HUES48 (cell line): ENCODE measurements at regions not wholly inside any gene's neighbourhood (a gene's known extent, or its start where the extent isn't known, plus 50 kb on each side); places are given as distances from the start of the nearest gene placed in this dataset.

Experiments used
- H3K27ac ChIP-seq: one replicate; pipeline ENCODE4 v1.7.0; 2013; ENCODE audit warnings: low read depth, low read length, inconsistent platforms
- H3K27me3 ChIP-seq: 2 replicates; pipeline ENCODE4 v1.6.1; 2013; ENCODE audit warnings: mild to moderate bottlenecking, low read length; ENCODE audit not compliant: control insufficient read depth, insufficient read depth
- H3K36me3 ChIP-seq: 2 replicates; pipeline ENCODE4 v1.6.1; 2013; ENCODE audit warnings: low read length; ENCODE audit not compliant: control insufficient read depth, insufficient read depth
- H3K4me1 ChIP-seq: 2 replicates; pipeline ENCODE4 v1.6.1; 2013; ENCODE audit warnings: mild to moderate bottlenecking, low read length; ENCODE audit not compliant: control insufficient read depth, insufficient read depth
- H3K4me3 ChIP-seq: 2 replicates; pipeline ENCODE4 v1.5.1; 2013; ENCODE audit warnings: mild to moderate bottlenecking, low read depth, low read length
- H3K9ac ChIP-seq: 2 replicates; pipeline ENCODE4 v1.6.1; 2013; ENCODE audit warnings: mild to moderate bottlenecking, low read depth, low read length, moderate library complexity
- H3K9me3 ChIP-seq: 2 replicates; pipeline ENCODE4 v1.6.1; 2013; ENCODE audit warnings: low read length; ENCODE audit not compliant: control insufficient read depth, insufficient read depth

- Histone ChIP-seq H3K27me3 (no peaks in the 10 kb centered on the region), H3K4me3 (no peak overlapping the region), H3K27ac (no peak overlapping the region), H3K4me1 (no peaks in the 10 kb centered on the region), H3K9me3 (peaks cover 8% of the 10 kb centered on the region; the same call in 1 of the 2 replicates), H3K36me3 (no peaks in the 10 kb centered on the region), H3K9ac (no peak overlapping the region)
Observed at GRCh38 chr3:64930891-64931290, 243.1 kb upstream of the ADAMTS9 start.

GRCh38 chr3:64928683-64929082, 240.9 kb upstream of the ADAMTS9 start:
- no peak overlapping the region for H3K27ac ChIP-seq
- no peak overlapping the region for H3K9ac ChIP-seq
- peaks cover 6% of the 10 kb centered on the region; the same call in 1 of the 2 replicates for H3K9me3 ChIP-seq
- H3K27me3 ChIP-seq, result no peaks in the 10 kb centered on the region
- H3K36me3 ChIP-seq, result no peaks in the 10 kb centered on the region
- H3K4me3 ChIP-seq, result no peak overlapping the region
- H3K4me1 ChIP-seq, result no peaks in the 10 kb centered on the region

GRCh38 chr3:64927689-64928088, 239.9 kb upstream of the ADAMTS9 start:
- Histone ChIP-seq H3K27ac (no peak overlapping the region), H3K9ac (no peak overlapping the region), H3K4me1 (no peaks in the 10 kb centered on the region), H3K9me3 (peaks cover 2% of the 10 kb centered on the region; the same call in 1 of the 2 replicates), H3K4me3 (no peak overlapping the region), H3K36me3 (no peaks in the 10 kb centered on the region), H3K27me3 (no peaks in the 10 kb centered on the region)

- H3K9ac ChIP-seq, result no peak overlapping the region
- H3K4me1 ChIP-seq, result peaks cover 9% of the 10 kb centered on the region; the same call in 1 of the 2 replicates
- no peaks in the 10 kb centered on the region for H3K9me3 ChIP-seq
- H3K27me3 ChIP-seq, result no peaks in the 10 kb centered on the region
- H3K27ac ChIP-seq, result no peak overlapping the region
- no peak overlapping the region for H3K4me3 ChIP-seq
- no peaks in the 10 kb centered on the region for H3K36me3 ChIP-seq
Observed at GRCh38 chr3:64925575-64925974, 237.8 kb upstream of the ADAMTS9 start.

- no peak overlapping the region for H3K4me3 ChIP-seq
- no peaks in the 10 kb centered on the region for H3K36me3 ChIP-seq
- no peaks in the 10 kb centered on the region for H3K27me3 ChIP-seq
- H3K9ac ChIP-seq, result no peak overlapping the region
- peaks cover 9% of the 10 kb centered on the region; the same call in 1 of the 2 replicates for H3K4me1 ChIP-seq
- no peaks in the 10 kb centered on the region for H3K9me3 ChIP-seq
- H3K27ac ChIP-seq, result no peak overlapping the region
Observed at GRCh38 chr3:64924961-64925360, 237.2 kb upstream of the ADAMTS9 start.

GRCh38 chr3:64922213-64922612, 234.4 kb upstream of the ADAMTS9 start:
- Histone ChIP-seq H3K27ac (no peak overlapping the region), H3K9me3 (no peaks in the 10 kb centered on the region), H3K36me3 (no peaks in the 10 kb centered on the region), H3K27me3 (no peaks in the 10 kb centered on the region), H3K9ac (no peak overlapping the region), H3K4me1 (peaks cover 29% of the 10 kb centered on the region), H3K4me3 (no peak overlapping the region)

GRCh38 chr3:64921281-64922065, 233.7 kb upstream of the ADAMTS9 start:
- H3K27ac ChIP-seq, result no peak overlapping the region
- H3K4me1 ChIP-seq, result peaks cover 37% of the 10 kb centered on the region
- no peaks in the 10 kb centered on the region for H3K36me3 ChIP-seq
- H3K27me3 ChIP-seq, result no peaks in the 10 kb centered on the region
- H3K9me3 ChIP-seq, result no peaks in the 10 kb centered on the region
- H3K4me3 ChIP-seq, result no peak overlapping the region
- no peak overlapping the region for H3K9ac ChIP-seq

- H3K9me3 ChIP-seq, result no peaks in the 10 kb centered on the region
- peaks cover 7% of the 10 kb centered on the region for H3K27me3 ChIP-seq
- peaks cover 44% of the 10 kb centered on the region for H3K4me1 ChIP-seq
- no peak overlapping the region for H3K4me3 ChIP-seq
- H3K36me3 ChIP-seq, result no peaks in the 10 kb centered on the region
- H3K27ac ChIP-seq, result no peak overlapping the region
- no peak overlapping the region for H3K9ac ChIP-seq
Observed at GRCh38 chr3:64919934-64920333, 232.1 kb upstream of the ADAMTS9 start.

GRCh38 chr3:64918989-64919388, 231.2 kb upstream of the ADAMTS9 start:
- H3K9me3 ChIP-seq, result no peaks in the 10 kb centered on the region
- no peak overlapping the region for H3K4me3 ChIP-seq
- H3K36me3 ChIP-seq, result no peaks in the 10 kb centered on the region
- H3K9ac ChIP-seq, result no peak overlapping the region
- H3K27ac ChIP-seq, result no peak overlapping the region
- peaks cover 7% of the 10 kb centered on the region for H3K27me3 ChIP-seq
- H3K4me1 ChIP-seq, result peaks cover 44% of the 10 kb centered on the region

- H3K36me3 ChIP-seq, result no peaks in the 10 kb centered on the region
- H3K27me3 ChIP-seq, result peaks cover 7% of the 10 kb centered on the region
- H3K4me1 ChIP-seq, result peaks cover 44% of the 10 kb centered on the region
- no peak overlapping the region for H3K9ac ChIP-seq
- no peak overlapping the region for H3K4me3 ChIP-seq
- H3K27ac ChIP-seq, result peak overlapping the region; percentile 94
- H3K9me3 ChIP-seq, result no peaks in the 10 kb centered on the region
Observed at GRCh38 chr3:64917914-64918453, 230.2 kb upstream of the ADAMTS9 start.

- H3K27me3 ChIP-seq, result peaks cover 7% of the 10 kb centered on the region
- H3K9me3 ChIP-seq, result no peaks in the 10 kb centered on the region
- no peak overlapping the region for H3K9ac ChIP-seq
- peaks cover 44% of the 10 kb centered on the region for H3K4me1 ChIP-seq
- H3K36me3 ChIP-seq, result no peaks in the 10 kb centered on the region
- peak overlapping the region; percentile 94 for H3K27ac ChIP-seq
- no peak overlapping the region for H3K4me3 ChIP-seq
Observed at GRCh38 chr3:64916937-64917336, 229.1 kb upstream of the ADAMTS9 start.
